ENCODE measurements at regions not wholly inside any gene's neighbourhood (a gene's known extent, or its start where the extent isn't known, plus 50 kb on each side); places are given as distances from the start of the nearest gene placed in this dataset.
"Not testable (repeated sequence)": the region's sequence is repeated elsewhere in the genome, so short reads cannot be mapped to it uniquely, and the experiment has no call there.

DNA sequence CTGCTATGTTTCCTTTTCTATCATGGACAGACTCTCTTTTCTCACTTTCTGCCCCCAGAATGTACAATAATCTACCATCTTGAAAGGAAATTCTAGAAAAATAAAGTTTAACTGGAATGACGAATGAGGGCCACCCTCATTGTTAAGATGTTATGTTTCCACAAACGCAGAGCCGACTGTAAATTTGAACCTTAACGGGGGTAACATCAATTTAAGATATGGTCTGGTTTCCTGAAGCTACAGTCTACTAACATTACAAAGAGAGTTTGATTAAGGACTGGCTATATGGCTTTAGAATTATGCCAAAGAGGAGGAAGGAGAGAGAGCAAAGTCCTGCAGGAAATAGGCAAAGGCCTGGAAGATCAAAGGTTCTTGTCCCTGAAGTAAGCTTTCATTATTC, 227.2 kb downstream of the USP46 start:
- H3K4me3 ChIP-seq (ENCODE audit: low read depth, low read length), result no peak overlapping the region

GRCh38 chr4:52442524-52442923, 216.6 kb downstream of the USP46 start:
- not testable (repeated sequence) for H3K36me3 ChIP-seq (ENCODE audit: control insufficient read depth, insufficient read depth, low read length); H3K27me3 ChIP-seq (ENCODE audit: control insufficient read depth, insufficient read depth, low read length); H3K4me3 ChIP-seq (ENCODE audit: low read depth, low read length); DNase-seq (ENCODE audit: low read depth)

More for the DNA sequence above, 227.2 kb downstream of the USP46 start:
- Histone ChIP-seq H3K27me3 (ENCODE audit: control insufficient read depth, insufficient read depth, low read length) (no peaks in the 10 kb centered on the region), H3K36me3 (ENCODE audit: control insufficient read depth, insufficient read depth, low read length) (no peaks in the 10 kb centered on the region)
- DNase-seq (ENCODE audit: low read depth), result no peak
- TF ChIP-seq CTCF (IDR thresholded peaks at IDR 0.05; ENCODE audit: insufficient read depth, low read length, poor library complexity, severe bottlenecking), result no peak

GRCh38 chr4:52472444-52472843, 186.7 kb downstream of the USP46 start:
- Histone ChIP-seq H3K27me3 (ENCODE audit: control insufficient read depth, insufficient read depth, low read length) (no peaks in the 10 kb centered on the region), H3K36me3 (ENCODE audit: control insufficient read depth, insufficient read depth, low read length) (no peaks in the 10 kb centered on the region), H3K4me3 (ENCODE audit: low read depth, low read length) (no peak overlapping the region)
- no peak for TF ChIP-seq CTCF (IDR thresholded peaks at IDR 0.05; ENCODE audit: insufficient read depth, low read length, poor library complexity, severe bottlenecking)
- DNase-seq (ENCODE audit: low read depth), result no peak

GRCh38 chr4:52477191-52477780, 181.8 kb downstream of the USP46 start:
- no peak for TF ChIP-seq CTCF (IDR thresholded peaks at IDR 0.05; ENCODE audit: insufficient read depth, low read length, poor library complexity, severe bottlenecking)
- H3K27me3 ChIP-seq (ENCODE audit: control insufficient read depth, insufficient read depth, low read length), result no peaks in the 10 kb centered on the region
- no peaks in the 10 kb centered on the region for H3K36me3 ChIP-seq (ENCODE audit: control insufficient read depth, insufficient read depth, low read length)
- H3K4me3 ChIP-seq (ENCODE audit: low read depth, low read length), result no peak overlapping the region
- DNase-seq (ENCODE audit: low read depth), result no peak

GRCh38 chr4:52483186-52483890, 175.8 kb downstream of the USP46 start:
- no peaks in the 10 kb centered on the region for H3K27me3 ChIP-seq (ENCODE audit: control insufficient read depth, insufficient read depth, low read length)
- H3K36me3 ChIP-seq (ENCODE audit: control insufficient read depth, insufficient read depth, low read length), result no peaks in the 10 kb centered on the region
- no peak overlapping the region for H3K4me3 ChIP-seq (ENCODE audit: low read depth, low read length)
- DNase-seq (ENCODE audit: low read depth), result no peak
- no peak for TF ChIP-seq CTCF (IDR thresholded peaks at IDR 0.05; ENCODE audit: insufficient read depth, low read length, poor library complexity, severe bottlenecking)

DNA sequence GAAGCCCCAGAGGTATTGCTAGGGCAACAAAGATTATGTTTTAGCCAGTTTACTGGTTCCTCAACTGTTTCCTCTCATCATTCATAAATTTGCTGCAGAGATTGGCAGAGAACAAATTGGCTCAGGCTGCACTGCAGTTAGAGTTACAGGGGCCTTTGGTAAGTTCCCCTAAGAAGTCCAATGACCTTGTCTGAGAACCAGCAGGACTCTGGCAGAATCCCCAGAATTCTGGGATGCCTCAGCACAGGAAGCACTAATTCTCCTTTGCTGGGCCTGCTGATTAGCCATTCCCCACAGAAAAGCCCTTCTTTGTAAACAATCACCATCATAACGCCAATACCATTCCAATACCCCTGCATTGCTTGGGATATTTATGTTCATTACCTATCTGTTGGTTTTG, 151.3 kb downstream of the USP46 start:
- H3K36me3 ChIP-seq (ENCODE audit: control insufficient read depth, insufficient read depth, low read length), result no peaks in the 10 kb centered on the region
- H3K27me3 ChIP-seq (ENCODE audit: control insufficient read depth, insufficient read depth, low read length), result no peaks in the 10 kb centered on the region
- no peak for DNase-seq (ENCODE audit: low read depth)
- no peak overlapping the region for H3K4me3 ChIP-seq (ENCODE audit: low read depth, low read length)
- no peak for TF ChIP-seq CTCF (IDR thresholded peaks at IDR 0.05; ENCODE audit: insufficient read depth, low read length, poor library complexity, severe bottlenecking)
